Neural crest cell (in vitro differentiated cells): ENCODE measurements at regions not wholly inside any gene's neighbourhood (a gene's known extent, or its start where the extent isn't known, plus 50 kb on each side); places are given as distances from the start of the nearest gene placed in this dataset.

Experiments used
- DNase-seq: peaks from one replicate; pipeline ENCODE4 v3.0.0; 2021; ENCODE audit warnings: low read depth, mixed read lengths, low spot score
- H3K27ac Mint-ChIP-seq: one replicate; pipeline ENCODE4 v1.8.0; 2021; ENCODE audit warnings: mild to moderate bottlenecking, mixed read lengths; ENCODE audit not compliant: unreplicated experiment
- H3K27me3 Mint-ChIP-seq: 2 replicates; pipeline ENCODE4 v1.8.0; 2021; ENCODE audit warnings: low read depth, mild to moderate bottlenecking, mixed read lengths
- H3K36me3 Mint-ChIP-seq: 2 replicates; pipeline ENCODE4 v1.8.0; 2021; ENCODE audit warnings: low read depth, mild to moderate bottlenecking, mixed read lengths
- H3K4me1 Mint-ChIP-seq: 2 replicates; pipeline ENCODE4 v1.8.0; 2021; ENCODE audit warnings: mixed read lengths
- H3K4me3 Mint-ChIP-seq: one replicate; pipeline ENCODE4 v1.8.0; 2021; ENCODE audit warnings: mild to moderate bottlenecking, mixed read lengths
- H3K9me3 Mint-ChIP-seq: 2 replicates; pipeline ENCODE4 v1.8.0; 2021; ENCODE audit warnings: mixed read lengths
- CTCF ChIP-seq: fragments of 200-600 bp; sonication (generic); conservative IDR thresholded peaks from 2 replicates; pipeline ENCODE4 v1.5.0; 2021; ENCODE audit warnings: antibody characterized with exemption, mild to moderate bottlenecking

GRCh38 chr20:24138196-24138857, 149.7 kb upstream of the GGTLC1 start:
- no peak for TF ChIP-seq CTCF
- no peaks in the 10 kb centered on the region for H3K36me3 Mint-ChIP-seq
- H3K27me3 Mint-ChIP-seq, result peaks cover 2% of the 10 kb centered on the region
- peaks cover 2% of the 10 kb centered on the region for H3K9me3 Mint-ChIP-seq
- DNase-seq, result no peak
- no peaks in the 10 kb centered on the region for H3K4me1 Mint-ChIP-seq
- H3K4me3 Mint-ChIP-seq, result no peak overlapping the region
- no peak overlapping the region for H3K27ac Mint-ChIP-seq

GRCh38 chr20:24136659-24137246, 148.2 kb upstream of the GGTLC1 start:
- peaks cover 2% of the 10 kb centered on the region for H3K9me3 Mint-ChIP-seq
- H3K4me1 Mint-ChIP-seq, result no peaks in the 10 kb centered on the region
- peaks cover 2% of the 10 kb centered on the region for H3K27me3 Mint-ChIP-seq
- H3K4me3 Mint-ChIP-seq, result no peak overlapping the region
- H3K36me3 Mint-ChIP-seq, result no peaks in the 10 kb centered on the region
- no peak for TF ChIP-seq CTCF
- no peak overlapping the region for H3K27ac Mint-ChIP-seq
- DNase-seq, result no peak

- no peak for TF ChIP-seq CTCF
- no peaks in the 10 kb centered on the region for H3K4me1 Mint-ChIP-seq
- peaks cover under 1% of the 10 kb centered on the region for H3K9me3 Mint-ChIP-seq
- no peak overlapping the region for H3K27ac Mint-ChIP-seq
- H3K4me3 Mint-ChIP-seq, result no peak overlapping the region
- H3K36me3 Mint-ChIP-seq, result no peaks in the 10 kb centered on the region
- DNase-seq, result no peak
- no peaks in the 10 kb centered on the region for H3K27me3 Mint-ChIP-seq
These were observed 147.2 kb upstream of the GGTLC1 start for GRCh38 chr20:24135781-24136180.

- H3K9me3 Mint-ChIP-seq, result peaks cover 2% of the 10 kb centered on the region
- H3K4me3 Mint-ChIP-seq, result no peak overlapping the region
- H3K27ac Mint-ChIP-seq, result no peak overlapping the region
- H3K4me1 Mint-ChIP-seq, result no peaks in the 10 kb centered on the region
- no peak for DNase-seq
- H3K27me3 Mint-ChIP-seq, result peaks cover 4% of the 10 kb centered on the region
- TF ChIP-seq CTCF, result no peak
- no peaks in the 10 kb centered on the region for H3K36me3 Mint-ChIP-seq
These were observed 146.4 kb upstream of the GGTLC1 start for GRCh38 chr20:24134930-24135329.

- Mint-ChIP-seq H3K4me1 (no peaks in the 10 kb centered on the region), H3K27me3 (peaks cover 6% of the 10 kb centered on the region), H3K27ac (no peak overlapping the region), H3K36me3 (no peaks in the 10 kb centered on the region), H3K4me3 (no peak overlapping the region), H3K9me3 (peaks cover 2% of the 10 kb centered on the region)
- no peak for TF ChIP-seq CTCF
- DNase-seq, result no peak
These were observed 145.7 kb upstream of the GGTLC1 start for GRCh38 chr20:24134284-24134683.
